ENCODE measurements at regions not wholly inside any gene's neighbourhood (a gene's known extent, or its start where the extent isn't known, plus 50 kb on each side); places are given as distances from the start of the nearest gene placed in this dataset.

DNA sequence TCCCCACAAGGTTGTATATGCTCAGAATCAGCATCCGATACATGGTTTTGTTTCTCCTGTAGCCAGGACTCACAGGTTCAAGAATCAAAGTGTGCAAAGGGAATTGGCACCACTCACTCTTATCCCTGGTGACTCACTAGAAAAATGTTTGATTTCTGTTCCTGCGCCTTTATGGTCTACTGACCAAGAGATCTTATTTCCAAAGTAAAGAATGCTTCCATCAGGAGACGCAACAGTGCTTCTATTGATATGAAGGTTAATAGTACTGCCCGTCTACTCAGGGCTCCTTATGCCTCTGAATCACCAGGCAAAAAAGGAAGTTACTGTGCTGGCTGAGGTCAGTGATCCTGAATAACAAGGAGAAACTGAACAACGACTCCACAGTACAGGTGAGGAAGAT is 1392.0 kb upstream of the PRMT6 start:
- TF ChIP-seq CTCF (IDR thresholded peaks at IDR 0.05; ENCODE audit: poor library complexity) (no peak), EZH2 (IDR thresholded peaks at IDR 0.05; ENCODE audit: borderline replicate concordance) (no peak)
